IPS-20b (cell line): ENCODE measurements at regions not wholly inside any gene's neighbourhood (a gene's known extent, or its start where the extent isn't known, plus 50 kb on each side); places are given as distances from the start of the nearest gene placed in this dataset.

Experiments
- H3K27ac ChIP-seq: one replicate; pipeline ENCODE4 v1.5.1; 2013; ENCODE audit warnings: low read length
- H3K27me3 ChIP-seq: 2 replicates; pipeline ENCODE4 v1.6.1; 2013; ENCODE audit warnings: mild to moderate bottlenecking, low read length, inconsistent platforms; ENCODE audit not compliant: insufficient read depth
- H3K36me3 ChIP-seq: 2 replicates; pipeline ENCODE4 v1.6.1; 2013; ENCODE audit warnings: low read depth, mild to moderate bottlenecking, inconsistent platforms, low read length, moderate library complexity; ENCODE audit not compliant: insufficient read depth
- H3K4me1 ChIP-seq: 2 replicates; pipeline ENCODE4 v1.6.1; 2013; ENCODE audit warnings: mild to moderate bottlenecking, control low read depth, inconsistent platforms, low read length, moderate library complexity; ENCODE audit not compliant: insufficient read depth
- H3K4me3 ChIP-seq: 2 replicates; pipeline ENCODE4 v1.5.1; 2013; ENCODE audit warnings: mild to moderate bottlenecking, low read length, inconsistent platforms
- H3K9ac ChIP-seq: 2 replicates; pipeline ENCODE4 v1.6.1; 2013; ENCODE audit warnings: low read depth, mild to moderate bottlenecking, inconsistent platforms, low read length, moderate library complexity
- H3K9me3 ChIP-seq: 2 replicates; pipeline ENCODE4 v1.6.1; 2013; ENCODE audit warnings: mild to moderate bottlenecking, low read depth, low read length, inconsistent platforms; ENCODE audit not compliant: insufficient read depth

DNA sequence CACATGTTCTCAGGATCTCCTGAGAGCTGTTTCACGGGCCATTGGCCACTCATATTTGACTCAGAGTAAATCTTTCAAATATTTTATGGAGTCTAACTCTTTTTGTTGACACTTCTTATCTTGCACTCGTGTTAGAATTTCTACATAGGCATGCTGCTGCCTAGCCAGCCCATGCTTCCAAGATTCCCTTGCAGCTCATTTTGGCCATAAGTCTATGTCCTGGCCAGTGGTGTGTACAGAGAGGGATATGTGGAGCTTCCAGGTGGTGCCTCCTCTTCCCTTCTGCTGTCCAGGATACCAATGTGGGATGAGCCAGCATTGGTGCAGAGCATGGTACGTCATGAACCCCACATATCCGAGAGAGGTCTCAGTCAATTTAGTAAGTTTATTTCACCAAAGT, 522.6 kb downstream of the QKI start:
- Histone ChIP-seq H3K36me3 (no peaks in the 10 kb centered on the region), H3K4me3 (no peak overlapping the region), H3K9me3 (peaks cover 2% of the 10 kb centered on the region; the same call in 1 of the 2 replicates), H3K27ac (no peak overlapping the region), H3K9ac (no peak overlapping the region), H3K27me3 (no peaks in the 10 kb centered on the region), H3K4me1 (peaks cover 14% of the 10 kb centered on the region; the same call in 1 of the 2 replicates)

DNA sequence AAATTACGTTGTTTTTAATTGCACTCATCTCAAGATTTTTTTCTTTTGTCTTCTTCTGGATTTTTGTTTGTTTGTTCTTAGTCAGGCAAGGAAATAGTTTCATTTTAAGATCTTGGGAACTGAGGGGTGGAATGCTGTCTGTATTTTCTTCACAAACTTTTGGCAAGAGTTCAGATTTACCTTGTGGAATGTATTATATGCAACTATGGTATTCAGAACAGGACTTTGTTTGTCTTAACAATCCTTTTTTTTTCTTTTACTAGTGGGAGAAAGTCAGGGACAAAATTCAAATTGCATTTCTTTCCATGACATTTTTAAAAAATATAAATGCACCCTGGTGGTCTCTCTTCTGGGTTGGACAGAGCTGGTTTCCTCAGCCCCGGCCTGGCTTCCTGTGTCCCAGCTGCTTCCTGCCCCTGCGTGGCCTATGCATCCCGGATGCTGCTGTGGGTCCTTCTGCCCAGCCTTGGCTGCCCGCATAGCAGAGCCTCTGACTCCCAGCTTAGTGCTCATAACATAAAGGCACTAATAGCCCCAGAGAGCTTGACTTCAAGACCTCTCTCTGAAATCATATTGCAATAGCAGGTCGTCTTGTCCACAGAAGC, 520.7 kb downstream of the QKI start:
- Histone ChIP-seq H3K9ac (no peak overlapping the region), H3K4me1 (peaks cover 2% of the 10 kb centered on the region; the same call in 1 of the 2 replicates), H3K4me3 (no peak overlapping the region), H3K36me3 (no peaks in the 10 kb centered on the region), H3K27me3 (no peaks in the 10 kb centered on the region), H3K9me3 (peaks cover 2% of the 10 kb centered on the region; the same call in 1 of the 2 replicates), H3K27ac (no peak overlapping the region)

- Histone ChIP-seq H3K36me3 (no peaks in the 10 kb centered on the region), H3K4me3 (no peak overlapping the region), H3K27ac (no peak overlapping the region), H3K27me3 (no peaks in the 10 kb centered on the region), H3K4me1 (no peaks in the 10 kb centered on the region), H3K9me3 (no peaks in the 10 kb centered on the region; the same call in 1 of the 2 replicates), H3K9ac (no peak overlapping the region)
Observed at GRCh38 chr6:163930012-163930411, 515.5 kb downstream of the QKI start.

GRCh38 chr6:163929538-163929937, 515.0 kb downstream of the QKI start:
- Histone ChIP-seq H3K9ac (no peak overlapping the region), H3K36me3 (no peaks in the 10 kb centered on the region), H3K27ac (no peak overlapping the region), H3K4me3 (no peak overlapping the region), H3K9me3 (no peaks in the 10 kb centered on the region), H3K4me1 (no peaks in the 10 kb centered on the region), H3K27me3 (no peaks in the 10 kb centered on the region)

GRCh38 chr6:163926642-163927041, 512.1 kb downstream of the QKI start:
- no peaks in the 10 kb centered on the region for H3K4me1 ChIP-seq
- no peak overlapping the region for H3K27ac ChIP-seq
- H3K4me3 ChIP-seq = no peak overlapping the region
- no peaks in the 10 kb centered on the region for H3K9me3 ChIP-seq
- no peaks in the 10 kb centered on the region for H3K27me3 ChIP-seq
- no peaks in the 10 kb centered on the region for H3K36me3 ChIP-seq
- H3K9ac ChIP-seq = no peak overlapping the region

DNA sequence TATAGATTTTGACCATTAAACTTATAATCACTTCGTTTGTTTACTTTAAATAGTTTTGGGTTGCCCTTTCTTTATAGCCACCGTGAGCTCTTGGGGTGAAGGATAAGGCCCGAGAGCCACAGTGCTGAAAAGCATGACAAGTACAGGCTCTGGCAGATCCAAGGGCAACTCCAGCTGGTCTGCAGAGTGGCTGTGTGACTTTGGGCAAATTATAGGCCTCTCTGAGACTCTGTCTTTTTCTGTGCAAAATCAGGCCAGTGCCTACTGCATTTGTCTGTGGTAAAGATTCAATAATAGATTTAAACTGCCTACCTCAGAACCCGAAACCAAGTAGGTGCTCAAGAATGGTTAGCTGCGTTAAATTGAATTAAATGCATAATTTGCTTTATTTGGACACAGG, 511.3 kb downstream of the QKI start:
- no peak overlapping the region for H3K27ac ChIP-seq
- H3K4me3 ChIP-seq = no peak overlapping the region
- no peak overlapping the region for H3K9ac ChIP-seq
- H3K4me1 ChIP-seq = no peaks in the 10 kb centered on the region
- H3K27me3 ChIP-seq = no peaks in the 10 kb centered on the region
- H3K9me3 ChIP-seq = no peaks in the 10 kb centered on the region
- no peaks in the 10 kb centered on the region for H3K36me3 ChIP-seq

- H3K36me3 ChIP-seq = no peaks in the 10 kb centered on the region
- H3K9ac ChIP-seq = no peak overlapping the region
- H3K27ac ChIP-seq = no peak overlapping the region
- H3K4me1 ChIP-seq = no peaks in the 10 kb centered on the region
- H3K27me3 ChIP-seq = no peaks in the 10 kb centered on the region
- no peaks in the 10 kb centered on the region for H3K9me3 ChIP-seq
- H3K4me3 ChIP-seq = no peak overlapping the region
Observed at GRCh38 chr6:163923658-163924411, 509.3 kb downstream of the QKI start.

DNA sequence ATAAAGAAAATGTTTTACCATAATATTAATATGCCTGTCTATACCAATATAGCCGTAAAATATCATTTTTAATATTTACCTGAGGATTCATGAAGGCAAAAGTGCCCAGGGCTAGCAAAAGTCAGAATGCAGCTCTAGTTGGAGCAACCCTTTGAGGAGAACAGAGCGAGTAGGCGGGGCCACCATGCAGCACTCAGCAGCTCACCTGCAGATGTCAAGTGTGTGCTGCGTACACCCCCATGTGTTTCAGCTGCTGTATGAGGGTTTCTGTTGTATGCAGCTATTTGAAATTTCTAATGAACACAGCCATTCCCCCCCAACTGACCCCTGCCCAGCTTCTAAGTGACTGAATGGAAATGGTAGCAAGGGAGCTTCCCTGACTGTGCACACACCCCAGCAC, 508.0 kb downstream of the QKI start:
- no peaks in the 10 kb centered on the region for H3K27me3 ChIP-seq
- H3K9me3 ChIP-seq = no peaks in the 10 kb centered on the region
- H3K9ac ChIP-seq = no peak overlapping the region
- no peak overlapping the region for H3K4me3 ChIP-seq
- no peaks in the 10 kb centered on the region for H3K36me3 ChIP-seq
- H3K4me1 ChIP-seq = no peaks in the 10 kb centered on the region
- H3K27ac ChIP-seq = no peak overlapping the region

- H3K4me1 ChIP-seq = no peaks in the 10 kb centered on the region
- no peaks in the 10 kb centered on the region for H3K36me3 ChIP-seq
- no peak overlapping the region for H3K27ac ChIP-seq
- no peaks in the 10 kb centered on the region for H3K9me3 ChIP-seq
- no peaks in the 10 kb centered on the region for H3K27me3 ChIP-seq
- no peak overlapping the region for H3K4me3 ChIP-seq
- H3K9ac ChIP-seq = no peak overlapping the region
Observed at GRCh38 chr6:163919652-163920051, 505.1 kb downstream of the QKI start.

DNA sequence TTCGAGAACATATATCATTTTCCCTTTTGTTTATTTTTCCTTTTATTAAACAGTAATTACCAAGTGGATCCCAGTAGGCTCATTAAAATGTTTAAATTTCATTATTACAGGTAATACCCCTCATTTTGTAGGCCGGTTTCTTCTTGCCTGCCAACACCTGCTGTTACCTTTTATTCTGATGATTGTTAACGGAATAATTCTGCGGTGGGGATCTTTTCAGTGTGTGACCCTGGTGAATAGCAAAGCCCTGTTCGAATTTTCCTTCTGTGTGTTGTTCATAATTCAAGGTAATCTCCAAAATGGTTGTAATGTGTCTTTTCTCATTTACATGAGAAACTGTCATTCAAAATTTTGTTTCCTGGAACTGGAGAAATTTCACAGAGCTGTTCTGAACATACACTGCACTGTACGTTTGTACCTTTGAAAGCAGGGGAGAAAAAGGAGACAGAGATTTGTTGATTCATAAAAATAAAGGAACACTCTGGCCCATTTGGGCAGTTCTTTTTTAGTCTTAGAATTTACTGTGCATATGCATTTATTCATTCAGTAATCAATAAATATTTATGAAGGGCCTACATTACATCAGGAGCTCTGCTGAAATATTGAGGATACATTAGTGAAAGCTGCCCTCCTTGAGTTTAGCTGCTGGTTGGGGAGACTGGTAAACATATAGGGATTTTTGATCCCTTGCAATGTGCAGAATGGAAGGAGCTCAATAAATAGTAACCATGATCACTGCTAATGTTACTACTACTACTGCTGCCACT, 502.0 kb downstream of the QKI start:
- Histone ChIP-seq H3K27ac (no peak overlapping the region), H3K4me3 (no peak overlapping the region), H3K36me3 (no peaks in the 10 kb centered on the region), H3K9me3 (no peaks in the 10 kb centered on the region), H3K27me3 (no peaks in the 10 kb centered on the region), H3K9ac (no peak overlapping the region), H3K4me1 (no peaks in the 10 kb centered on the region)

DNA sequence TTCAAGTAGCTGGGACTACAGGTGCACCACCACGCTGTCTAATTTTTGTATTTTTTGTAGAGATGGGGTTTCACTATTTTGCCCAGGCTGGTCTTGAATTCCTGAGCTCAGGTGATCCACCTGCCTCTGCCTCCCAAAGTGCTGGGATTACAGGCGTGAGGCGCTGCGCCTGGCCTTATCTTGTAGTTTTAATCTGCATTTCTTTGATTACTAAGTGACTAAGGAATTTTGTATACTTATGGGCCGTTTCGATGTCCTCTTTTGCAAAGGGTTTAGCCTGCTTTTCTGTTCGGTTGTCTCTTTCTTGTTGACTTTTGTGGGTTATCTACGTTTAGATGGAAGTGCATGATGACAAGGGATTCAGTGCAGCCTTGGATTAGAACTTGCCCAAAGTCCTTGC, 500.6 kb downstream of the QKI start:
- Histone ChIP-seq H3K9ac (no peak overlapping the region), H3K9me3 (no peaks in the 10 kb centered on the region), H3K4me3 (no peak overlapping the region), H3K27me3 (no peaks in the 10 kb centered on the region), H3K4me1 (no peaks in the 10 kb centered on the region), H3K36me3 (no peaks in the 10 kb centered on the region), H3K27ac (no peak overlapping the region)

DNA sequence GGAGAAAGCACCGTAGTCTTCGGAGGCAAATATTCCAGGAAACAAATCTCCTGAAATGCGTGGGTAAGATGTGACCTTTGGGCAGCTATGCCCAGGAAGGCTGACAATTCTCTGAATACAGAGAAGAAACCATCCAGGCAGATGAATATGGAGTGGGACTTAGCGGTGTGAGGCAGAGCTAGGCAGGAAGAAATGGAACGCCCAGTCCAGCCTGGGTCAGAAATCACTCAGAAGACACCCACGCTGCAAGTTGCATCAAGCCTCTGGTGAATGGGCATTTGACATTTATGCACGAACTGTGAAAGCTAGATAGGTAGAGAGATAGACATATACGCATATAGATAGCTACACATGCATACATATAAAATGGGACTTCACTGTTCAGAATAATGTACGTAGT, 498.5 kb downstream of the QKI start:
- Histone ChIP-seq H3K27me3 (no peaks in the 10 kb centered on the region), H3K9ac (no peak overlapping the region), H3K9me3 (no peaks in the 10 kb centered on the region), H3K27ac (no peak overlapping the region), H3K36me3 (no peaks in the 10 kb centered on the region), H3K4me1 (no peaks in the 10 kb centered on the region), H3K4me3 (no peak overlapping the region)
